H54 (cell line): ENCODE measurements at regions not wholly inside any gene's neighbourhood (a gene's known extent, or its start where the extent isn't known, plus 50 kb on each side); places are given as distances from the start of the nearest gene placed in this dataset.
"Not testable (repeated sequence)": the region's sequence is repeated elsewhere in the genome, so short reads cannot be mapped to it uniquely, and the experiment has no call there.

Experiments used
- DNase-seq: peaks from one replicate; pipeline ENCODE4 v3.0.0; 2011; ENCODE audit warnings: low spot score, mixed read lengths; ENCODE audit not compliant: insufficient read length
- FAIRE-seq: peaks from 3 replicates; lab custom pipeline; 2011; peaks lifted over from hg19 to GRCh38; lab: Jason Lieb, UNC
- POLR2A ChIP-seq: IDR thresholded peaks from 2 replicates; pipeline ENCODE4 v1.6.1; 2011; ENCODE audit warnings: low read depth, mild to moderate bottlenecking, low read length

DNA sequence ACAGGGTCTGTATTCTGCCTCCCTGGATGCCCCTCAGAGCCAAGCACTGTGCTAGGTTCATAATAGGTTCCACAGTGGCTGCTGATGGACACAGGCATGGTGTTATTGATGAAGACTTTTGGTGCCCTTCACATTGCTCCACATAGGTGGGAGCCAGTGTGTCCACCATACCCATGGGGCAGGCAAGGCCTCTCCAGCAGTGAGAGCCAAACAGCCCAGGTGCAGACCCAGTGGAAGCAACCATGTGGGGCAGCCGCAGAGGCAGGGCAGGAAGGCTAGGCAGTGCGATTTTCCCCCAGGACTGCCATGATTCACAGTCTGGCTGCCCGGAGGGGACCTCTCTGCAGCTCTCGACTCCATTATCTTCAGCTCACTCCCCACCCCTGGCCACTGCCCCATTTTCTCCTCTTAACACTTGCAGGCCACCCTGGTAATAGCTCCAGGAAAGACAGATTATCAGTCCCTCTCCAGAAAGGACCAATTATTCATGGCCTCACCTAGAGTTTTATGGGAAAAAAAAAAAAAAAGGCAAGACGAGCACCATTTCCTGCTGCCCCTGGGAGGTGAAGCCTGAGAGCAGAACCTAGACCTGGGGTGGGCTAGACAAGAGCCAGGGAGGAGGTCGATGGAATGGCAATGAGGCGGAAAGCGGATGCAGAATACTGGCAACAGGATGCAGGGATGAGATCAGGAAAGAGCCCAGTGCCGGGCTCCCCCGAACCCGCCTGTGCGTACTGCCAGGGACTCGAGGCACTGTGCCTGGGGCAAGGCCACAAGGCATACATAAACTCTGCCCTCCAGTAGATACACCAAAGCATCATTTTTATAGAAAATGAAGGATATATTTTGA, 343.0 kb upstream of the NCAM1 start:
- DNase-seq (no peak), FAIRE-seq (no peak)
- TF ChIP-seq POLR2A = no peak

GRCh38 chr11:112619106-112619505, 342.1 kb upstream of the NCAM1 start:
- DNase-seq (no peak), FAIRE-seq (no peak)
- no peak for TF ChIP-seq POLR2A

DNA sequence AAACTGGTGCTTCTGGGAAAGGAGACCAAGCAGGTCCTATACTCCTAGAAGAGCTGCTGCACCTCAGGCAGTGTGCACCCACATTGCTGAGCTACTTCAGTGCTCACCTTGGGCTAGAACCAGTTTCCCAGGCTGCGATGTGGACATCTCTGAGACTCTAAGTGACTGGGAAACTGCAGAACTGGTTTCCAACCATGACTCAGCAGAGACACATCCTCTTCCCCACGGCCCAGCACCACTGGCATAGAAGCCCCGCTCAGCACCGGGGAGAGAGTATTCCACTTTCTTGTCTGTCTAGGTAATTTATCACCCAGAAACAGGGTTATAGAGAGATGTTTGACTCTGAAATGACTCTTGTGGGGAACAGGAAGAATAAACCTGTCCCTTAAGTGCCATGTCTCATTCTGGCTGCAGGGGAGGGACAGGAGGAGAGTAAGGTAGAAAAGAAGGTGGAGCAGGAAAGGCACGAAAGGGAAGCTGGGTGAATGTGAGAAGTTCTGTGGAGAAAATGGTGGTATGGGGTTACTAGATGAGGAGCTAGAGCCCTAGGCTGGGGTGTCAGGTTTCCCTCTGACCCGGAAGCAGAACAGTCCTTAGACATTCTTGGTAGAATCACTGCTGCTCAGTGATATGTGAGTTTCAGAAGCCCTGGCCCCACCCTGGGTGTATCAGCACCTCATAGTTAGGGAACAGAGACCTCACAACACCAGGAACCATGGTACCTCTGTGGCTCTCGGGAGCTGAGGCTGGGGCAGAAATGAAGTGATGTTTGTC, 340.4 kb upstream of the NCAM1 start:
- TF ChIP-seq POLR2A = no peak
- FAIRE-seq = no peak
- DNase-seq = no peak

DNA sequence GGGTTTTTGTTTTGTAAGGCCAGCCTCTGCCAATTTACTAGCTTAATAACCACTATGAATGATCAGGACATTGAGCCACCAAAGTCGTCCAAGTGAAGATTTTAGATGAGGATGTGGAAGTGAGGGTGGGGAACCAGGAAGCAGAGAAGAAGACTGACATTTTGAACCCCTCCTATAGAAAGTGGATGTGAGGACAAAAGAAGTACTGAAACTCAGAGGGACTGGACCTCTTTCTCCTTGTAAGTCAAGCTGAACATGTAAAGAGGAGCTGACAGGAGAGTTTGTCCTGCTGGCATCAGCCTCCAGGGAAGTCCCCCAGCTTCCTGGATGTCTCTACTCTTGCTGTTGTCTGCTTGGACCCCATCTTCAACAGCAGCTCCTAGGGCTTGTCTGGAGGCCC, 338.2 kb upstream of the NCAM1 start:
- FAIRE-seq (no peak), DNase-seq (no peak)
- no peak for TF ChIP-seq POLR2A

- no peak for TF ChIP-seq POLR2A
- DNase-seq (no peak), FAIRE-seq (no peak)
Measured at GRCh38 chr11:112624431-112624830, 336.8 kb upstream of the NCAM1 start.

- FAIRE-seq, DNase-seq: not testable (repeated sequence)
Measured at GRCh38 chr11:112624971-112625370, 336.2 kb upstream of the NCAM1 start.

DNA sequence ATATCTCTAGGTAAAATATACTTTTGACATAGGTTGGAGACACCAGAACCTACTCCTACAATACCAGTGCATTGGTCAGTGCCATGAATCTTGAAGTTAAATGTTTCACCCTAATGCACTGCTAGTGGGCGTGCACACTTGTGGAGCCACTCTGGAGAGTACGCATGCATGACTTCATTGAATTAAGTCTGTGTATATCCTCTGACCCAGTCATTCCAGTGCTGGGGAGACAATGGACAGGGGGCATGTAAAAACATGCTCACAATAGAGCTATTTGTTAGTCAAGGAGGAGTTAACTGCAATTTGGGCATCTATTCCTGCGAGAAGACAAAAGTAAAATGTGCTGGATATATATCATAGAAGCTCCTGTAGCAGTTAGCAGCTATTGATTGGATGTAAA, 335.4 kb upstream of the NCAM1 start:
- no peak for DNase-seq
- no peak for TF ChIP-seq POLR2A
- no peak for FAIRE-seq

DNA sequence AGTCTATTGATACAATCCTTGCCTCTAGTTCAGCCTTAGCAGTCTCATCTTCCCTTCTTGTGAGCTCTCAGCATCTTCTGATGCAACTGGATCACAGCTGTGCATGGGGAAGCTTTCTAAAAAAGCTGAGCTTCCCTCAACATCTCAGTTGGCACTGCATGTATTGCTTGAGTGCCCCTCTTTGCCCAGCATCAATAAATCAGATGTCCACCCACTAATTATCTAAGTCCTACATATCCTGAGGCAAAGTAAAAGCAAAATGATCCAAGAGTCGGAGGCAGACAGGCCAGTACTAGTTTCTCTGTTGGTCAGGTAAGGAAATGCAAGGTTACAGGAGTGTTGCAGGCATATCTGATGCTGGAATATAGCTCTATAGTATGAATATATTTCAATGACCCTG, 334.5 kb upstream of the NCAM1 start:
- TF ChIP-seq POLR2A = no peak
- FAIRE-seq (no peak), DNase-seq (no peak)

GRCh38 chr11:112627588-112628045, 333.6 kb upstream of the NCAM1 start:
- no peak for TF ChIP-seq POLR2A
- DNase-seq = no peak
- no peak for FAIRE-seq

DNA sequence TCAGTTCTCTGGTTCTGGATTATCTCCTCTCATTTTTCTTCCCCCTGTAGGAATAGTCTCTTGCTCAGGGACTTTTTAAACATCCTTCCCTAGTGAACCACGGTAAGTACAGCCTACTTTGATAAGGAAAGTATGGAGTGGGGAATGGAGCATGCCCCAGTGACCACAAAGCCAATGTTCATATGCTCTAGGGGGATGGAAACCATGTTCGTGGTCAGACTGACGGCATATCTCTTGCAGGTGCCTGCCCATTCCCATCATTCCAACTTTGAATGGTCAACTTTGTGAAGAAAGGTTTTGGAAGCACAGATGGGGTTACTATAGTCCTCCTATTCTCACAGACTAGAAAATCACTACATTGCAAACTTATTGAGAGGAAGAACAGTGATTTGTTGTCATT, 332.5 kb upstream of the NCAM1 start:
- no peak for TF ChIP-seq POLR2A
- FAIRE-seq = no peak
- DNase-seq = no peak

- no peak for FAIRE-seq
- no peak for DNase-seq
- no peak for TF ChIP-seq POLR2A
Measured at GRCh38 chr11:112630496-112630895, 330.7 kb upstream of the NCAM1 start.

- no peak for FAIRE-seq
- DNase-seq = no peak
- TF ChIP-seq POLR2A = no peak
Measured at GRCh38 chr11:112631333-112631732, 329.9 kb upstream of the NCAM1 start.

DNA sequence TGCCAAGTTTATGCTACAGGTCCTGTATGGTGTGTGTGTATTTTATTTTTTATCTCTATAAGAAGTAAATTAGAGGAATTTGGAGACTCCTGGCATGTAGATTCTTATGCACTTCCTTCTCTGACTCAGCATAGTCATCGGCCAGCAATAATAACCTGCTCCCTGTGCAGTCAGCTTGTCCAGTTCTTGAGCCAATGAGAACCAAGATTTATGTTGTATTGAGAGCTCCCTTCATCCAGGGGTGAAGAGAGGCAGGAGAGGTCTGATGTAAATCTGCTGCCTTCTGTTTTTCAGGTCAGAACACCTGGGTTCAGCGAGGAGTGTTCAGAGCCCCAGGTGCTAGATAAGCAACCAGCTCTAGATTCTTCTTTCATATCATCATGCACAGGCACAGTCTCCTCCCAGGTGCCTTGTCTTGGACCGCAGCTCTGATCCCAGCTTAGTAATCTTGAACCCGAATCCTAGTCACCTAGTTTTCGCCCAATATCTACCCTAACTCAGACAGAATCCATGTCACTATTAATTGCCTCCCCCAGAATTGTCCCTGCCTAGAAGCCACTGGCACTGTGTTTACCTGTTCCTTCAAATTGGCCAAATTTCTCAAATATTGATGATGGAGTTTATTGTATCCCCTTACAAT, 328.2 kb upstream of the NCAM1 start:
- FAIRE-seq (no peak), DNase-seq (no peak)
- TF ChIP-seq POLR2A = no peak

- no peak for TF ChIP-seq POLR2A
- FAIRE-seq (no peak), DNase-seq (no peak)
Measured at GRCh38 chr11:112634551-112634950, 326.7 kb upstream of the NCAM1 start.
